Loucy (cell line): ENCODE measurements at regions not wholly inside any gene's neighbourhood (a gene's known extent, or its start where the extent isn't known, plus 50 kb on each side); places are given as distances from the start of the nearest gene placed in this dataset.

Experiments used
- H2AFZ ChIP-seq: fragments of 200-600 bp; sonication (generic); 2 replicates; pipeline ENCODE4 v1.6.0; 2016; ENCODE audit warnings: antibody characterized with exemption, mild to moderate bottlenecking, low read length, moderate library complexity
- H3F3A ChIP-seq: fragments of 200-600 bp; 2 replicates; pipeline ENCODE4 v1.6.0; 2016; ENCODE audit warnings: antibody characterized with exemption, low read depth, mild to moderate bottlenecking
- H3K27me3 ChIP-seq: fragments of 200-600 bp; sonication (generic); 2 replicates; pipeline ENCODE4 v1.6.1; 2014; ENCODE audit warnings: low read length, mild to moderate bottlenecking; ENCODE audit not compliant: insufficient read depth, poor library complexity, severe bottlenecking
- H3K36me3 ChIP-seq: fragments of 200-600 bp; sonication (generic); 2 replicates; pipeline ENCODE4 v1.6.1; 2016; ENCODE audit warnings: low read length; ENCODE audit not compliant: insufficient read depth
- H3K4me1 ChIP-seq: fragments of 200-600 bp; sonication (generic); 2 replicates; pipeline ENCODE4 v1.5.1; 2014; ENCODE audit warnings: low read length, mild to moderate bottlenecking; ENCODE audit not compliant: insufficient read depth, poor library complexity, severe bottlenecking
- H3K4me2 ChIP-seq: fragments of 200-600 bp; sonication (generic); 2 replicates; pipeline ENCODE4 v1.6.0; 2014; ENCODE audit warnings: antibody characterized with exemption, low read length, low read depth, mild to moderate bottlenecking; ENCODE audit not compliant: poor library complexity, severe bottlenecking
- H3K4me3 ChIP-seq: fragments of 200-600 bp; sonication (generic); 2 replicates; pipeline ENCODE4 v1.5.1; 2014; ENCODE audit warnings: low read length, mild to moderate bottlenecking, mixed read lengths; ENCODE audit not compliant: poor library complexity, severe bottlenecking
- H3K79me2 ChIP-seq: fragments of 200-600 bp; sonication (generic); 2 replicates; pipeline ENCODE4 v1.6.1; 2014; ENCODE audit warnings: low read length; ENCODE audit not compliant: insufficient read depth
- H3K9ac ChIP-seq: fragments of 200-600 bp; sonication (generic); 2 replicates; pipeline ENCODE4 v1.6.0; 2014; ENCODE audit warnings: mild to moderate bottlenecking, low read depth, low read length, moderate library complexity; ENCODE audit not compliant: poor library complexity, severe bottlenecking
- H3K9me2 ChIP-seq: fragments of 200-600 bp; sonication (generic); replicated peaks from 2 replicates; pipeline ENCODE4 v1.6.1; 2016; ENCODE audit warnings: low read depth, low read length, mixed read lengths
- H3K9me3 ChIP-seq: fragments of 200-600 bp; sonication (generic); 2 replicates; pipeline ENCODE4 v1.6.1; 2014; ENCODE audit warnings: mild to moderate bottlenecking, antibody characterized with exemption, low read length, low read depth; ENCODE audit not compliant: insufficient read depth
- H4K20me1 ChIP-seq: fragments of 200-600 bp; sonication (generic); 2 replicates; pipeline ENCODE4 v1.6.0; 2014; ENCODE audit warnings: antibody characterized with exemption, low read length, mild to moderate bottlenecking; ENCODE audit not compliant: insufficient read depth, poor library complexity, severe bottlenecking
- CTCF ChIP-seq: fragments of 200-600 bp; sonication (generic); conservative IDR thresholded peaks from 2 replicates; pipeline ENCODE4 v1.5.1; 2014; ENCODE audit warnings: mild to moderate bottlenecking, antibody characterized with exemption, low read length
- EZH2phosphoT487 ChIP-seq: fragments of 200-600 bp; IDR thresholded peaks from 2 replicates; pipeline ENCODE4 v1.6.1; 2018; ENCODE audit warnings: antibody characterized with exemption, mild to moderate bottlenecking, moderate library complexity, borderline replicate concordance

GRCh38 chr2:143856978-143857377 is 662.9 kb downstream of the ZEB2 start:
- no peaks in the 10 kb centered on the region for H3K79me2 ChIP-seq
- H3K36me3 ChIP-seq: no peaks in the 10 kb centered on the region
- no peak for TF ChIP-seq CTCF
- TF ChIP-seq EZH2phosphoT487: no peak
- H3K27me3 ChIP-seq: no peaks in the 10 kb centered on the region
- H2AFZ ChIP-seq: no peak overlapping the region
- H3K9ac ChIP-seq: no peak overlapping the region
- no peaks in the 10 kb centered on the region for H3K9me2 ChIP-seq
- H3K4me3 ChIP-seq: no peak overlapping the region
- no peaks in the 10 kb centered on the region for H4K20me1 ChIP-seq
- H3K4me1 ChIP-seq: no peaks in the 10 kb centered on the region
- no peak overlapping the region for H3K4me2 ChIP-seq
- no peaks in the 10 kb centered on the region for H3K9me3 ChIP-seq
- no peaks in the 10 kb centered on the region for H3F3A ChIP-seq

GRCh38 chr2:143852759-143853158 is 667.2 kb downstream of the ZEB2 start:
- H3F3A ChIP-seq: no peaks in the 10 kb centered on the region
- TF ChIP-seq EZH2phosphoT487: no peak
- peak; percentile 46 for TF ChIP-seq CTCF
- no peaks in the 10 kb centered on the region for H4K20me1 ChIP-seq
- no peaks in the 10 kb centered on the region for H3K36me3 ChIP-seq
- H3K9ac ChIP-seq: no peak overlapping the region
- no peak overlapping the region for H3K4me3 ChIP-seq
- H3K79me2 ChIP-seq: no peaks in the 10 kb centered on the region
- no peaks in the 10 kb centered on the region for H3K9me3 ChIP-seq
- no peak overlapping the region for H3K4me2 ChIP-seq
- H3K27me3 ChIP-seq: no peaks in the 10 kb centered on the region
- H3K4me1 ChIP-seq: no peaks in the 10 kb centered on the region
- no peaks in the 10 kb centered on the region for H3K9me2 ChIP-seq
- no peak overlapping the region for H2AFZ ChIP-seq

GRCh38 chr2:143850084-143850483 is 669.8 kb downstream of the ZEB2 start:
- Histone ChIP-seq H3F3A (no peaks in the 10 kb centered on the region), H3K36me3 (no peaks in the 10 kb centered on the region), H3K9ac (no peak overlapping the region), H3K4me1 (no peaks in the 10 kb centered on the region), H3K9me2 (no peaks in the 10 kb centered on the region), H3K79me2 (no peaks in the 10 kb centered on the region), H3K9me3 (no peaks in the 10 kb centered on the region), H2AFZ (no peak overlapping the region), H3K27me3 (no peaks in the 10 kb centered on the region), H3K4me3 (no peak overlapping the region), H3K4me2 (no peak overlapping the region), H4K20me1 (no peaks in the 10 kb centered on the region)
- TF ChIP-seq EZH2phosphoT487: no peak
- no peak for TF ChIP-seq CTCF
